Panc1 (cell line): ENCODE measurements at regions not wholly inside any gene's neighbourhood (a gene's known extent, or its start where the extent isn't known, plus 50 kb on each side); places are given as distances from the start of the nearest gene placed in this dataset.

Experiments used
- CTCF ChIP-seq: fragments of 450-650 bp; IDR thresholded peaks from 2 replicates; pipeline ENCODE4 v1.5.1; 2017; ENCODE audit warnings: mild to moderate bottlenecking
- POLR2AphosphoS5 ChIP-seq: IDR thresholded peaks from 2 replicates; pipeline ENCODE4 v1.6.1; 2012; ENCODE audit warnings: mild to moderate bottlenecking, low read depth, low read length, moderate library complexity
- REST ChIP-seq, 2 experiments: IDR thresholded peaks; 2 replicates each; pipeline ENCODE4 v1.6.1; 2011 to 2012; ENCODE audit warnings: low read depth in 2 of 2, control low read depth in 1 of 2, low read length in 1 of 2, mild to moderate bottlenecking in 1 of 2, moderate library complexity in 1 of 2; ENCODE audit not compliant: insufficient read depth in 1 of 2
- SIN3A ChIP-seq: IDR thresholded peaks from 2 replicates; pipeline ENCODE4 v1.6.1; 2012; ENCODE audit warnings: low read depth, mild to moderate bottlenecking, low read length, moderate library complexity, borderline replicate concordance; ENCODE audit not compliant: insufficient read depth

- TF ChIP-seq POLR2AphosphoS5 (no peak), CTCF (no peak), SIN3A (no peak), REST (IDR thresholded peaks at IDR 0.05; ENCODE audit: insufficient read depth in 1 of 2, low read depth in 2 of 2, low read length in 1 of 2) (no peak)
Measured at GRCh38 chr2:4635289-4635688, 931.9 kb downstream of the DCDC2C start.
